ENCODE measurements at regions not wholly inside any gene's neighbourhood (a gene's known extent, or its start where the extent isn't known, plus 50 kb on each side); places are given as distances from the start of the nearest gene placed in this dataset.

DNA sequence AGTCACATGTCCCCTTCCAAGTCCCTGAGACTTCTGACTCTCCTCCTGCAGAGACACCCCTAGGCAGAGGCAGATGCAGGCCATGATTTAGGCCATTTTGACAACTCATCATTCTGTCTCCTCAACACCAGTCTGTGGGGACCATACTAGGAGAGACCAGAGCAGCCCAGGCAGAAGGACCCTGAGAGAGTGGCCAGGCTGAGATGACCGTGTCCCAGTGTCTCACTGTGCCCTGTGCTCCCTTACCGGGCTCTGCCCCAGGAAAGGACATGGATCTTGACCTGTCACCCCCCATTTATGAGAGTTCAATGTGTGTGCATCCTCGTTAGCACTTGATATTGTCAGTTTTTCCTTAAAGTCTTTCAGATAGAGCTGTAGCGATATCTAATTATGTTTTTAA, 52.4 kb upstream of the IGLL5 start:
- TF ChIP-seq, protein P1, sequence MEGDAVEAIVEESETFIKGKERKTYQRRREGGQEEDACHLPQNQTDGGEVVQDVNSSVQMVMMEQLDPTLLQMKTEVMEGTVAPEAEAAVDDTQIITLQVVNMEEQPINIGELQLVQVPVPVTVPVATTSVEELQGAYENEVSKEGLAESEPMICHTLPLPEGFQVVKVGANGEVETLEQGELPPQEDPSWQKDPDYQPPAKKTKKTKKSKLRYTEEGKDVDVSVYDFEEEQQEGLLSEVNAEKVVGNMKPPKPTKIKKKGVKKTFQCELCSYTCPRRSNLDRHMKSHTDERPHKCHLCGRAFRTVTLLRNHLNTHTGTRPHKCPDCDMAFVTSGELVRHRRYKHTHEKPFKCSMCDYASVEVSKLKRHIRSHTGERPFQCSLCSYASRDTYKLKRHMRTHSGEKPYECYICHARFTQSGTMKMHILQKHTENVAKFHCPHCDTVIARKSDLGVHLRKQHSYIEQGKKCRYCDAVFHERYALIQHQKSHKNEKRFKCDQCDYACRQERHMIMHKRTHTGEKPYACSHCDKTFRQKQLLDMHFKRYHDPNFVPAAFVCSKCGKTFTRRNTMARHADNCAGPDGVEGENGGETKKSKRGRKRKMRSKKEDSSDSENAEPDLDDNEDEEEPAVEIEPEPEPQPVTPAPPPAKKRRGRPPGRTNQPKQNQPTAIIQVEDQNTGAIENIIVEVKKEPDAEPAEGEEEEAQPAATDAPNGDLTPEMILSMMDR (IDR thresholded peaks at IDR 0.05): no peak
- TF ChIP-seq EZH2phosphoT487 (IDR thresholded peaks at IDR 0.05) (no peak), EZH2 (IDR thresholded peaks at IDR 0.05) (no peak)

All from neural progenitor cell (in vitro differentiated cells).